HCT116 (cell line): ENCODE measurements at regions not wholly inside any gene's neighbourhood (a gene's known extent, or its start where the extent isn't known, plus 50 kb on each side); places are given as distances from the start of the nearest gene placed in this dataset.

ENCODE experiments used
- ATAC-seq: fragments of 200-7000 bp; cut with Tn5 transposase; 2 replicates; pipeline ENCODE4 v1.9.1; 2020; ENCODE audit warnings: mild to moderate bottlenecking, moderate library complexity
- BruUV-seq: library from RNA; stranded (reverse); fragments of 400-500 nt; replicated peaks from 2 replicates; lab custom pipeline; 2021; lab: Mats Ljungman, UMichigan
- CTCF ChIA-PET: fragments of 300-600 bp; sonication (Branson Sonifier 250); formaldehyde crosslinking; loops from one replicate; lab custom pipeline; 2021; ENCODE audit warnings: antibody characterized with exemption; lab: Charles Lee
- POLR2A ChIA-PET: fragments of 300-600, 350-600 bp; sonication (Branson Sonifier 250); formaldehyde crosslinking; loops from one replicate; lab custom pipeline; 2021; ENCODE audit warnings: antibody characterized with exemption; lab: Charles Lee
- RAD21 ChIA-PET, 2 experiments: fragments of 300-600 bp; sonication (Branson Sonifier 250); formaldehyde crosslinking; loops; one replicate each; lab custom pipeline; 2023; ENCODE audit warnings: low total read pairs in 2 of 2; ENCODE audit not compliant: uncharacterized antibody in 2 of 2, unreplicated experiment in 2 of 2, low non-redundant PET in 1 of 2; lab: Charles Lee
- DNase-seq: peaks from one replicate; pipeline ENCODE4 v3.0.0-alpha.2; 2010; ENCODE audit warnings: low read depth, low spot score
- H2AFZ ChIP-seq: fragments of 200-600 bp; shearing (Covaris generic), sonication (generic); 2 replicates; pipeline ENCODE4 v1.6.1; 2017; ENCODE audit warnings: low read depth, mixed run types, mixed read lengths, antibody characterized with exemption, low read length; ENCODE audit not compliant: poor library complexity, severe bottlenecking
- H3K27ac ChIP-seq: 2 replicates; pipeline ENCODE4 v1.5.1; 2012; ENCODE audit warnings: low read depth, low read length
- H3K27me3 ChIP-seq: fragments of 200-600 bp; sonication (generic); 2 replicates; pipeline ENCODE4 v1.6.1; 2016; ENCODE audit warnings: mixed run types, low read length, mixed read lengths; ENCODE audit not compliant: insufficient read depth
- H3K36me3 ChIP-seq, 2 experiments: fragments of 200-500 bp in 1 of 2; fragments of 200-600 bp in 1 of 2; sonication (Bioruptor generic) in 1 of 2; sonication (generic) in 1 of 2; 2 replicates each; pipeline versions ENCODE4 v1.5.1 to v1.6.1; 2014 to 2016; ENCODE audit warnings: low read length in 2 of 2, inconsistent platforms in 1 of 2, mixed read lengths in 1 of 2, mixed run types in 1 of 2; ENCODE audit not compliant: insufficient read depth in 2 of 2, control insufficient read depth in 1 of 2
- H3K4me1 ChIP-seq, 2 experiments: fragments of 200-600 bp in 1 of 2; sonication (generic) in 1 of 2; 2 replicates each; pipeline versions ENCODE4 v1.5.1 to v1.6.1; 2012 to 2017; ENCODE audit warnings: low read length in 2 of 2, inconsistent platforms in 1 of 2, mild to moderate bottlenecking in 1 of 2, mixed read lengths in 1 of 2, mixed run types in 1 of 2, moderate library complexity in 1 of 2; ENCODE audit not compliant: insufficient read depth in 2 of 2, control insufficient read depth in 1 of 2
- H3K4me2 ChIP-seq: fragments of 200-600 bp; sonication (generic); 2 replicates; pipeline ENCODE4 v1.6.1; 2017; ENCODE audit warnings: mixed run types, low read length, mixed read lengths
- H3K4me3 ChIP-seq, 2 experiments: fragments of 200-600 bp in 1 of 2; sonication (generic) in 1 of 2; replicated peaks in 1 of 2; 2 replicates each; pipeline ENCODE4 v1.5.1; 2011 to 2016; ENCODE audit warnings: low read length in 2 of 2, control low read depth in 1 of 2, low read depth in 1 of 2, mild to moderate bottlenecking in 1 of 2, mixed read lengths in 1 of 2, mixed run types in 1 of 2
- H3K79me2 ChIP-seq: fragments of 200-600 bp; sonication (generic); 2 replicates; pipeline ENCODE4 v1.6.1; 2017; ENCODE audit warnings: mild to moderate bottlenecking, mixed run types, low read length, moderate library complexity, mixed read lengths; ENCODE audit not compliant: insufficient read depth
- H3K9ac ChIP-seq: fragments of 200-600 bp; sonication (generic); 2 replicates; pipeline ENCODE4 v1.6.1; 2016; ENCODE audit warnings: low read length, mixed read lengths
- H3K9me2 ChIP-seq: fragments of 200-600 bp; sonication (generic), shearing (Covaris generic); 2 replicates; pipeline ENCODE4 v1.6.1; 2017; ENCODE audit warnings: mixed run types, mild to moderate bottlenecking, moderate library complexity; ENCODE audit not compliant: insufficient read depth
- H3K9me3 ChIP-seq, 2 experiments: fragments of 200-500 bp in 1 of 2; fragments of 200-600 bp in 1 of 2; sonication (Bioruptor generic) in 1 of 2; sonication (generic) in 1 of 2; 2 replicates each; pipeline ENCODE4 v1.6.1; 2014 to 2017; ENCODE audit warnings: low read length in 2 of 2, mixed read lengths in 2 of 2, inconsistent platforms in 1 of 2, low read depth in 1 of 2, mild to moderate bottlenecking in 1 of 2, mixed run types in 1 of 2, moderate library complexity in 1 of 2; ENCODE audit not compliant: control insufficient read depth in 1 of 2, insufficient read depth in 1 of 2
- H4K20me1 ChIP-seq: fragments of 200-600 bp; sonication (generic), shearing (Covaris generic); 2 replicates; pipeline ENCODE4 v1.6.1; 2017; ENCODE audit warnings: mixed run types, mild to moderate bottlenecking, moderate library complexity; ENCODE audit not compliant: insufficient read depth
- ATF3 ChIP-seq: IDR thresholded peaks from 2 replicates; pipeline ENCODE4 v1.6.1; 2012
- CBX3 ChIP-seq: IDR thresholded peaks from 2 replicates; pipeline ENCODE4 v1.6.1; 2012; ENCODE audit warnings: low read depth
- CEBPB ChIP-seq: IDR thresholded peaks from 2 replicates; pipeline ENCODE4 v1.6.1; 2012; ENCODE audit warnings: low read depth
- EGR1 ChIP-seq: IDR thresholded peaks from 2 replicates; pipeline ENCODE4 v1.6.1; 2012; ENCODE audit warnings: low read depth
- ELF1 ChIP-seq: IDR thresholded peaks from 2 replicates; pipeline ENCODE4 v1.6.1; 2012; ENCODE audit warnings: low read depth, borderline replicate concordance
- EZH2 ChIP-seq: fragments of 200-600 bp; sonication (generic); IDR thresholded peaks from 2 replicates; pipeline ENCODE4 v1.6.1; 2017; ENCODE audit warnings: antibody characterized with exemption, mixed run types
- FOSL1 ChIP-seq: IDR thresholded peaks from 2 replicates; pipeline ENCODE4 v1.6.1; 2012; ENCODE audit warnings: low read depth
- POLR2A ChIP-seq: IDR thresholded peaks from 2 replicates; pipeline ENCODE4 v1.7.0; 2011; ENCODE audit warnings: borderline replicate concordance; ENCODE audit not compliant: insufficient read depth, insufficient read length; ENCODE audit errors: extremely low read depth
- POLR2AphosphoS5 ChIP-seq: IDR thresholded peaks from 2 replicates; pipeline ENCODE4 v1.6.1; 2011; ENCODE audit warnings: mild to moderate bottlenecking, low read depth, low read length, moderate library complexity
- RAD21 ChIP-seq: IDR thresholded peaks from 2 replicates; pipeline ENCODE4 v1.6.1; 2012; ENCODE audit warnings: low read depth, mild to moderate bottlenecking
- SIN3A ChIP-seq: IDR thresholded peaks from 2 replicates; pipeline ENCODE4 v1.6.1; 2012; ENCODE audit warnings: low read depth
- SP1 ChIP-seq: IDR thresholded peaks from 2 replicates; pipeline ENCODE4 v1.6.1; 2012; ENCODE audit warnings: low read depth
- SRF ChIP-seq: IDR thresholded peaks from 2 replicates; pipeline ENCODE4 v1.6.1; 2012; ENCODE audit warnings: low read depth
- TCF7L2 ChIP-seq: IDR thresholded peaks from 2 replicates; pipeline ENCODE4 v1.7.0; 2011; ENCODE audit warnings: borderline replicate concordance, inconsistent platforms; ENCODE audit not compliant: insufficient read depth, insufficient read length; ENCODE audit errors: extremely low read depth
- YY1 ChIP-seq: IDR thresholded peaks from 2 replicates; pipeline ENCODE4 v1.6.1; 2011; ENCODE audit warnings: low read length, low read depth, moderate library complexity, mild to moderate bottlenecking; ENCODE audit not compliant: insufficient replicate concordance; ENCODE audit errors: extremely low read depth
- ZFX ChIP-seq: fragments of 450-650 bp; IDR thresholded peaks from 2 replicates; pipeline ENCODE4 v1.6.1; 2017
- ZNF274 ChIP-seq: fragments of 200-500 bp; sonication (Bioruptor generic); IDR thresholded peaks from 2 replicates; pipeline ENCODE4 v1.6.1; 2014; ENCODE audit warnings: mild to moderate bottlenecking, low read depth, low read length, inconsistent platforms
- intact Hi-C: fragments of 100-400 bp; cut with micrococcal nuclease; formaldehyde crosslinking; loops from 2 replicates; pipeline ENCODE4 v1.10.0; 2022
- TF ChIP-seq, protein P1 (sequence below): IDR thresholded peaks from 2 replicates; pipeline ENCODE4 v1.6.1; 2012; ENCODE audit warnings: low read depth

DNA sequence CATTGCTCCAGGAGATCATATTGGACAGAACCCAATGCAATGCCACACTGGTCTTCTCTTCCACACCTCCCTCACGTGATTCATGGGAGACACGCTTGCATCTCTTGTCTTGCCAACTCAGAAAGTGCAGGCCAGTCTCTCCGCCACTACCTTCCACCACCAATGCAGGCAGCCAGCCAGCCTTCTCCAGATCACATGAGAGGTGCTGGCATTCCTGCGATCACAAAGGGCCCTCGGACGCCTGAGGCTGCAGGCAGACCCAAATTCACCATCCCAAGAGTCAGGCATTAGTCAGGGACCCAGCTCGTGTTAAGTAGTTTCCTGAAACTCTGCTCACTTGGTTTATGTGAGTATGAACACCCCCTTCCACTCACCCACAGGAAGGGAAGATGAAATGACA lies 437.0 kb upstream of the ETAA1 start:
- Histone ChIP-seq H3K9me2 (no peaks in the 10 kb centered on the region), H3K4me3 (no peak overlapping the region), H3K9ac (no peak overlapping the region), H3K27ac (no peak overlapping the region), H3K27me3 (no peaks in the 10 kb centered on the region), H3K4me1 (no peaks in the 10 kb centered on the region), H3K79me2 (no peaks in the 10 kb centered on the region)
- no peak for ATAC-seq
- BruUV-seq = no TSS peak
- POLR2A ChIA-PET = no interaction called here
- TF ChIP-seq FOSL1 (no peak), SRF (no peak), ZNF274 (no peak), POLR2AphosphoS5 (no peak), TCF7L2 (no peak), EZH2 (no peak), SIN3A (no peak), YY1 (no peak), CEBPB (no peak), ZFX (no peak), POLR2A (no peak), RAD21 (no peak), SP1 (no peak)
- TF ChIP-seq, all 23 proteins: peak for 0
- ChIA-PET CTCF (no interaction called here), RAD21 (no interaction called here)
- intact Hi-C loops = no loop called here
- Histone ChIP-seq H3K4me2 (no peak overlapping the region), H3K9me3 (no peaks in the 10 kb centered on the region; a peak in 1 of 4 replicates), H4K20me1 (no peaks in the 10 kb centered on the region), H2AFZ (no peak overlapping the region), H3K36me3 (no peaks in the 10 kb centered on the region)
- DNase-seq = no peak

- Histone ChIP-seq H3K4me2 (no peak overlapping the region), H3K27me3 (no peaks in the 10 kb centered on the region), H3K9ac (no peak overlapping the region), H4K20me1 (no peaks in the 10 kb centered on the region), H3K36me3 (no peaks in the 10 kb centered on the region), H3K27ac (no peak overlapping the region), H3K4me3 (no peak overlapping the region), H3K79me2 (no peaks in the 10 kb centered on the region), H3K4me1 (no peaks in the 10 kb centered on the region), H3K9me3 (no peaks in the 10 kb centered on the region), H2AFZ (no peak overlapping the region), H3K9me2 (no peaks in the 10 kb centered on the region)
- ATAC-seq (no peak), DNase-seq (no peak)
- no TSS peak for BruUV-seq
- ChIA-PET RAD21 (no interaction called here), CTCF (no interaction called here), POLR2A (no interaction called here)
- intact Hi-C loops = no loop called here
- TF ChIP-seq, protein P1, sequence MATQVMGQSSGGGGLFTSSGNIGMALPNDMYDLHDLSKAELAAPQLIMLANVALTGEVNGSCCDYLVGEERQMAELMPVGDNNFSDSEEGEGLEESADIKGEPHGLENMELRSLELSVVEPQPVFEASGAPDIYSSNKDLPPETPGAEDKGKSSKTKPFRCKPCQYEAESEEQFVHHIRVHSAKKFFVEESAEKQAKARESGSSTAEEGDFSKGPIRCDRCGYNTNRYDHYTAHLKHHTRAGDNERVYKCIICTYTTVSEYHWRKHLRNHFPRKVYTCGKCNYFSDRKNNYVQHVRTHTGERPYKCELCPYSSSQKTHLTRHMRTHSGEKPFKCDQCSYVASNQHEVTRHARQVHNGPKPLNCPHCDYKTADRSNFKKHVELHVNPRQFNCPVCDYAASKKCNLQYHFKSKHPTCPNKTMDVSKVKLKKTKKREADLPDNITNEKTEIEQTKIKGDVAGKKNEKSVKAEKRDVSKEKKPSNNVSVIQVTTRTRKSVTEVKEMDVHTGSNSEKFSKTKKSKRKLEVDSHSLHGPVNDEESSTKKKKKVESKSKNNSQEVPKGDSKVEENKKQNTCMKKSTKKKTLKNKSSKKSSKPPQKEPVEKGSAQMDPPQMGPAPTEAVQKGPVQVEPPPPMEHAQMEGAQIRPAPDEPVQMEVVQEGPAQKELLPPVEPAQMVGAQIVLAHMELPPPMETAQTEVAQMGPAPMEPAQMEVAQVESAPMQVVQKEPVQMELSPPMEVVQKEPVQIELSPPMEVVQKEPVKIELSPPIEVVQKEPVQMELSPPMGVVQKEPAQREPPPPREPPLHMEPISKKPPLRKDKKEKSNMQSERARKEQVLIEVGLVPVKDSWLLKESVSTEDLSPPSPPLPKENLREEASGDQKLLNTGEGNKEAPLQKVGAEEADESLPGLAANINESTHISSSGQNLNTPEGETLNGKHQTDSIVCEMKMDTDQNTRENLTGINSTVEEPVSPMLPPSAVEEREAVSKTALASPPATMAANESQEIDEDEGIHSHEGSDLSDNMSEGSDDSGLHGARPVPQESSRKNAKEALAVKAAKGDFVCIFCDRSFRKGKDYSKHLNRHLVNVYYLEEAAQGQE = no peak
- TF ChIP-seq SRF = no peak
- no peak for TF ChIP-seq EGR1
- no peak for TF ChIP-seq SIN3A
- no peak for TF ChIP-seq POLR2A
- no peak for TF ChIP-seq ATF3
- TF ChIP-seq TCF7L2 = no peak
- TF ChIP-seq RAD21 = no peak
- no peak for TF ChIP-seq ZFX
- no peak for TF ChIP-seq YY1
- no peak for TF ChIP-seq CBX3
- TF ChIP-seq ELF1 = no peak
- TF ChIP-seq ZNF274 = no peak
- TF ChIP-seq SP1 = no peak
- TF ChIP-seq POLR2AphosphoS5 = no peak
- no peak for TF ChIP-seq EZH2
Observed at GRCh38 chr2:66962716-66963115, 434.4 kb upstream of the ETAA1 start.
